GM12878 (cell line): ENCODE measurements at regions not wholly inside any gene's neighbourhood (a gene's known extent, or its start where the extent isn't known, plus 50 kb on each side); places are given as distances from the start of the nearest gene placed in this dataset.

Experiments used
- ATAC-seq: fragments of 200-7000 bp; cut with Tn5 transposase; 3 replicates; pipeline ENCODE4 v1.9.1; 2020; ENCODE audit warnings: mild to moderate bottlenecking, moderate library complexity
- BruUV-seq: library from RNA; stranded (reverse); fragments of 400-500 nt; replicated peaks from 2 replicates; lab custom pipeline; 2021; lab: Mats Ljungman, UMichigan
- CTCF ChIA-PET: fragments of 300-600 bp; sonication (Branson Sonifier 250); formaldehyde crosslinking; extraction: SDS; loops from one replicate; lab custom pipeline; 2021; ENCODE audit warnings: inconsistent platforms; lab: Yijun Ruan, JAX
- POLR2A ChIA-PET: fragments of 350-600 bp; formaldehyde crosslinking; extraction: SDS; loops from one replicate; lab custom pipeline; 2021; ENCODE audit warnings: inconsistent platforms; lab: Charles Lee
- RAD21 ChIA-PET: fragments of 300-600 bp; sonication (Branson Sonifier 250); formaldehyde crosslinking; loops from one replicate; lab custom pipeline; 2023; ENCODE audit warnings: antibody characterized with exemption; ENCODE audit not compliant: unreplicated experiment; lab: Charles Lee
- SMC1A ChIA-PET: fragments of 300-600 bp; sonication (Branson Sonifier 250); formaldehyde crosslinking; loops from one replicate; lab custom pipeline; 2023; ENCODE audit not compliant: unreplicated experiment, uncharacterized antibody; lab: Charles Lee
- DNase-seq: peaks from one replicate; pipeline ENCODE4 v3.0.0-alpha.2; 2011; ENCODE audit warnings: low read depth, low spot score
- FAIRE-seq: peaks from 3 replicates; lab custom pipeline; 2011; peaks lifted over from hg19 to GRCh38; lab: Jason Lieb, UNC
- H2AFZ ChIP-seq: 2 replicates; pipeline ENCODE4 v1.6.0; 2011; ENCODE audit warnings: low read depth, low read length, control low read depth; ENCODE audit not compliant: control insufficient read depth
- H3K27ac ChIP-seq: 2 replicates; pipeline ENCODE4 v1.5.1; 2011; ENCODE audit warnings: control low read depth; ENCODE audit not compliant: control insufficient read depth, insufficient read depth
- H3K27me3 ChIP-seq, 2 experiments: replicated peaks in 1 of 2; 2 replicates each; pipeline versions ENCODE4 v1.6.0 to v1.6.1; 2011; ENCODE audit warnings: low read length in 1 of 2; ENCODE audit not compliant: control insufficient read depth in 2 of 2, insufficient read depth in 2 of 2
- H3K36me3 ChIP-seq, 2 experiments: 2 replicates each; pipeline ENCODE4 v1.5.1; 2011; ENCODE audit warnings: low read length in 1 of 2; ENCODE audit not compliant: control insufficient read depth in 2 of 2, insufficient read depth in 2 of 2
- H3K4me1 ChIP-seq: 2 replicates; pipeline ENCODE4 v1.6.1; 2011; ENCODE audit warnings: mild to moderate bottlenecking, low read length, moderate library complexity, mixed read lengths; ENCODE audit not compliant: control insufficient read depth, insufficient read depth
- H3K4me2 ChIP-seq: 2 replicates; pipeline ENCODE4 v1.6.0; 2011; ENCODE audit warnings: control low read depth; ENCODE audit not compliant: control insufficient read depth, insufficient read depth
- H3K4me3 ChIP-seq: fragments of 200-600 bp; sonication (generic); 2 replicates; pipeline ENCODE4 v1.5.1; 2016
- H3K79me2 ChIP-seq: 2 replicates; pipeline ENCODE4 v1.6.0; 2011; ENCODE audit warnings: low read length; ENCODE audit not compliant: control insufficient read depth, insufficient read depth
- H3K9ac ChIP-seq: 2 replicates; pipeline ENCODE4 v1.8.0; 2011; ENCODE audit warnings: low read length, control low read depth, mixed read lengths; ENCODE audit not compliant: control insufficient read depth, insufficient read depth
- H3K9me3 ChIP-seq: replicated peaks from 3 replicates; pipeline ENCODE4 v1.5.1; 2011; ENCODE audit warnings: mild to moderate bottlenecking, low read length; ENCODE audit not compliant: control insufficient read depth, insufficient read depth
- H4K20me1 ChIP-seq: 2 replicates; pipeline ENCODE4 v1.6.0; 2011; ENCODE audit not compliant: control insufficient read depth, insufficient read depth
- BCL3 ChIP-seq: IDR thresholded peaks from 2 replicates; pipeline ENCODE4 v1.6.1; 2011; ENCODE audit warnings: borderline replicate concordance, low read depth, mild to moderate bottlenecking, moderate library complexity, low read length; ENCODE audit not compliant: insufficient read depth, poor library complexity, severe bottlenecking
- CREB1 ChIP-seq: IDR thresholded peaks from 2 replicates; pipeline ENCODE4 v1.6.1; 2012; ENCODE audit warnings: low read depth, mild to moderate bottlenecking, inconsistent platforms
- CTCF ChIP-seq, 3 experiments: IDR thresholded peaks in 2 of 3; conservative IDR thresholded peaks in 1 of 3; 2 replicates each; pipeline ENCODE4 v1.5.1; 2011; ENCODE audit warnings: low read depth in 3 of 3, low read length in 3 of 3, mild to moderate bottlenecking in 3 of 3, control low read depth in 2 of 3, moderate library complexity in 2 of 3, inconsistent platforms in 1 of 3, mixed read lengths in 1 of 3; ENCODE audit not compliant: control insufficient read depth in 2 of 3, insufficient read depth in 1 of 3; ENCODE audit errors: extremely low read depth in 1 of 3
- FOS ChIP-seq: IDR thresholded peaks from 3 replicates; pipeline ENCODE4 v1.6.1; 2011; ENCODE audit warnings: borderline replicate concordance; ENCODE audit not compliant: insufficient read length; ENCODE audit errors: extremely low read depth
- HSF1 ChIP-seq: fragments of 150-350 bp; IDR thresholded peaks from 2 replicates; pipeline ENCODE4 v1.6.1; 2014; ENCODE audit warnings: mild to moderate bottlenecking, low read depth, low read length
- KAT2A ChIP-seq: conservative IDR thresholded peaks from 2 replicates; pipeline ENCODE4 v1.6.1; 2011; ENCODE audit warnings: low read depth, low read length; ENCODE audit not compliant: control insufficient read depth
- LARP7 ChIP-seq: fragments of 450-650 bp; IDR thresholded peaks from 2 replicates; pipeline ENCODE4 v1.6.1; 2017; ENCODE audit warnings: mild to moderate bottlenecking
- NKRF ChIP-seq: fragments of 450-650 bp; conservative IDR thresholded peaks from 2 replicates; pipeline ENCODE4 v1.6.1; 2017; ENCODE audit warnings: mild to moderate bottlenecking, moderate library complexity
- SMC3 ChIP-seq: IDR thresholded peaks from 2 replicates; pipeline ENCODE4 v1.6.1; 2011; ENCODE audit warnings: low read length, improper control_type of control experiment, borderline replicate concordance
- SUPT20H ChIP-seq: IDR thresholded peaks from 2 replicates; pipeline ENCODE4 v1.6.1; 2011; ENCODE audit warnings: low read depth, mild to moderate bottlenecking, low read length, moderate library complexity, borderline replicate concordance; ENCODE audit not compliant: control insufficient read depth
- TAF1 ChIP-seq: IDR thresholded peaks from 2 replicates; pipeline ENCODE4 v1.6.1; 2011; ENCODE audit warnings: mild to moderate bottlenecking, low read depth, low read length, borderline replicate concordance
- WGBS: methylation state at CpG from one replicate; pipeline ENCODE4 v1.1.6; 2016; ENCODE audit warnings: low lambda C conversion rate; ENCODE audit not compliant: insufficient replicate concordance, insufficient coverage; ENCODE audit errors: missing lambda C conversion rate; 5-methylcytosine and 5-hydroxymethylcytosine counted together
- in situ Hi-C: fragments of 300-500 bp; cut with MboI; formaldehyde crosslinking; loops from 9 replicates; pipeline ENCODE4 v1.14.3; 2018; ENCODE audit warnings: mixed read lengths
- intact Hi-C: fragments of 100-400 bp; cut with micrococcal nuclease; formaldehyde crosslinking; loops from one replicate; pipeline ENCODE4 v1.14.2; 2022; ENCODE audit not compliant: unreplicated experiment

GRCh38 chr6:105804424-105804823 is 281.7 kb upstream of the PRDM1 start:
- BruUV-seq, result no TSS peak
- SMC1A ChIA-PET, result interaction anchor here (1.5 kb wide), 1 partner anchor 26 kb away, joined by 4 read pairs; no protein-coding TSS in a partner anchor
- no peak overlapping the region for H3K4me3 ChIP-seq
- no peak overlapping the region for H3K27ac ChIP-seq
- H3K36me3 ChIP-seq, result no peaks in the 10 kb centered on the region
- CTCF ChIA-PET, result no interaction called here
- no peaks in the 10 kb centered on the region; a peak in 1 of 4 replicates for H3K27me3 ChIP-seq
- POLR2A ChIA-PET, result no interaction called here
- ATAC-seq (no peak), DNase-seq (no peak), FAIRE-seq (no peak)
- intact Hi-C loops, result no loop called here
- RAD21 ChIA-PET, result no interaction called here
- 26% methylated on average over 3 of the region's 3 CpGs for WGBS
- H3K79me2 ChIP-seq, result no peaks in the 10 kb centered on the region
- no peak overlapping the region for H3K4me2 ChIP-seq
- H3K4me1 ChIP-seq, result no peaks in the 10 kb centered on the region
- TF ChIP-seq NKRF (no peak), LARP7 (no peak), BCL3 (no peak), CTCF (IDR thresholded peaks at IDR 0.05 in 2 of 3, conservative IDR thresholded peaks at IDR 0.05 in 1 of 3; ENCODE audit: control insufficient read depth in 2 of 3, extremely low read depth in 1 of 3, insufficient read depth in 1 of 3, low read depth in 3 of 3, low read length in 3 of 3) (no peak), FOS (no peak), SMC3 (no peak), HSF1 (no peak), TAF1 (no peak), CREB1 (no peak), KAT2A (no peak), SUPT20H (no peak)
- no peaks in the 10 kb centered on the region for H4K20me1 ChIP-seq
- no peaks in the 10 kb centered on the region; the same call in 1 of the 3 replicates for H3K9me3 ChIP-seq
- no peak overlapping the region for H3K9ac ChIP-seq
- in situ Hi-C loops, result no loop called here
- no peak overlapping the region for H2AFZ ChIP-seq
